GM12865 (cell line): ENCODE measurements at regions not wholly inside any gene's neighbourhood (a gene's known extent, or its start where the extent isn't known, plus 50 kb on each side); places are given as distances from the start of the nearest gene placed in this dataset.
"Not testable (repeated sequence)": the region's sequence is repeated elsewhere in the genome, so short reads cannot be mapped to it uniquely, and the experiment has no call there.

Source experiments
- DNase-seq: peaks from one replicate; pipeline ENCODE4 v3.0.0; 2010; ENCODE audit warnings: low read depth
- H3K4me3 ChIP-seq: 2 replicates; pipeline ENCODE4 v1.5.1; 2011; ENCODE audit warnings: mild to moderate bottlenecking, low read depth, low read length, control low read depth
- CTCF ChIP-seq: IDR thresholded peaks from 2 replicates; pipeline ENCODE4 v1.5.1; 2011; ENCODE audit warnings: low read length, control low read depth, low read depth, inconsistent platforms; ENCODE audit not compliant: insufficient read depth; ENCODE audit errors: missing control alignments

- DNase-seq: no peak
- TF ChIP-seq CTCF: no peak
- H3K4me3 ChIP-seq: no peak overlapping the region
Observed at GRCh38 chr3:177783767-177784166, 586.5 kb upstream of the TBL1XR1 start.

- H3K4me3 ChIP-seq: no peak overlapping the region
- DNase-seq: peak; percentile 54
- TF ChIP-seq CTCF: no peak
Observed at GRCh38 chr3:177787279-177788041, 590.2 kb upstream of the TBL1XR1 start.

- no peak overlapping the region for H3K4me3 ChIP-seq
- no peak for TF ChIP-seq CTCF
- no peak for DNase-seq
Observed at GRCh38 chr3:177789500-177789899, 592.2 kb upstream of the TBL1XR1 start.

GRCh38 chr3:177792311-177793030 is 595.2 kb upstream of the TBL1XR1 start:
- DNase-seq: no peak
- no peak for TF ChIP-seq CTCF
- H3K4me3 ChIP-seq: no peak overlapping the region

GRCh38 chr3:177793451-177793850 is 596.2 kb upstream of the TBL1XR1 start:
- no peak overlapping the region for H3K4me3 ChIP-seq
- DNase-seq: no peak
- TF ChIP-seq CTCF: no peak

- H3K4me3 ChIP-seq: no peak overlapping the region
- no peak for TF ChIP-seq CTCF
- no peak for DNase-seq
Observed at GRCh38 chr3:177795216-177795615, 597.9 kb upstream of the TBL1XR1 start.

GRCh38 chr3:177795859-177796258 is 598.6 kb upstream of the TBL1XR1 start:
- DNase-seq: no peak
- no peak for TF ChIP-seq CTCF
- H3K4me3 ChIP-seq: no peak overlapping the region

GRCh38 chr3:177800147-177800546 is 602.9 kb upstream of the TBL1XR1 start:
- not testable (repeated sequence) for DNase-seq, H3K4me3 ChIP-seq
